ENCODE measurements at regions not wholly inside any gene's neighbourhood (a gene's known extent, or its start where the extent isn't known, plus 50 kb on each side); places are given as distances from the start of the nearest gene placed in this dataset.

DNA sequence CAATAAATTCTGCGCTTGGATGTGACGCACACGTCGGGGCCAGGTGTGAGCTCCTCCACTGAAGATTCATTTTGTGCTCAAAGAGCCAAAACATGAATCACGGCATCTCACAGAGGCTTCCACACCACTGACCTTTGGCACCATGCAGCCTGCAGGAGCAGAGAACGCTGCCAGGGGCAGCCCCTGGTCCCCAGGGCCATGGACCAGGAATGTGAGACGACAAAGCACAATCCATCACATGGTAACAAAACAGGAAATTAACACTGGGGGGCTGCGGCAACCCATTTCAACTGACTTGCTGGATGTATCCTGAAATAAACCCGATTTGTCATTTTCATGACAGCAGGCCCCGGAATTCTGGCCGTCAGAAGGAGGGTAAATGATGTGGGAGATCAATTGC is 167.5 kb upstream of the IGF1R start:
- no peak for DNase-seq

DNA sequence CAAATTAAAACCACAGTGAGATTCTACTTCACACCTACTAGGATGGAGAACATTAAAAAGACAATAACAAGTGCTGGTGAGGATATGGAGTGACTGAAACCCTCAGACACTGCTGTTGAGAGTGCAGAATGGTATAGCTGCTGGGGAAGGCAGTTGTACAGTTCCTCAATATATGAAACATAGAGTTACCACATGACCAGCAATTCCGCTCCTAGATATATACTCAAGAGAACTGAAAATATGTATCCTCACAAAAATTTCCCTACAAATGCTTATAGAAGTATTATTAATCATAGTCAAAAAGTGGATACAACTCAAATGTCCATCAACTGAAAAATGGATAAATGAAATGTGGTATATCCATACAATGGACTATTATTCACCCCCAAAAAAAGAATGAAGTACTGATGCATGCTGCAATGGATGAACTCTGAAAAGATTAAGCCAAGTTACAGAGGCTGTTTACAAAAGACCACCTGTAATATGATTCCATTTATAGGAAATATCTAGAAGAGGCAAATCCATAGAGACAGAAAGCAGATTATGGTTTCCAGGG is 164.7 kb upstream of the IGF1R start:
- DNase-seq: no peak

DNA sequence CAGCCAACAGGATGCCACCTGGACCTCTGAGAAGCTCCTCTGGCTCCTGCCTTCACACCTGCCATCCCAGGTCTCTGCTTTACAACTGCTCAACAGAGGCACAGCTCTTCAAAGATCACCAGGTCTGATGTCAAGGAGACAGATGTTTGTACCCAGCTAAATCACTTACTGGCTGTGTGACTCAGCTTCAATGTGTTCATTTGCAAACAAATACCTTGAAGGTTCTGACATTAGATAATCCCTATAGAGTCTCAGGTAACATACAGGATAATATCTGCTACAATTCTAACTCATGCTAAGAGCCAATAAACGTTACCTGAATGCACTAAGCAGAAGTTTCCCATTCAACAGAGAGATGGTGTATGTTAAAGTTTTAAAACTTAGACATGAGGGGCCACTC is 163.4 kb upstream of the IGF1R start:
- DNase-seq: no peak

DNA sequence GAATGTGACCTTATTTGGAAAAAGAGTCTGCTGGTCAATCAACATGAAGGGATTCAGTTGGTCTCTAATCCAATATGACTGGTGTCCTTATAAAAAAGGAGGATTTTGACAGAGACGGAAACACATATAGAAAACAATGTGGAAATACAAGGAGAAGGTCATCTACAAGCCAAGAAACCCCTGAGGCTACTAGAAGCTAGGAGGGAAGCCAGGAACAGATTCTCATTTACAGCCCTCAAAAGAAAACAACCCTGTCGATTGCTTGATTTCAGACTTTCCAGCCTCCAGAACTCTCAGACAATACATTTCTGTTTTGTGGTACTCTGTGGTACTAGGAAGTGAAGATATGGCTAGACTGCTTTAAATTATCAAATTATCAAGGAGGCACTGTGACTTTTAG is 162.9 kb upstream of the IGF1R start:
- no peak for DNase-seq

DNA sequence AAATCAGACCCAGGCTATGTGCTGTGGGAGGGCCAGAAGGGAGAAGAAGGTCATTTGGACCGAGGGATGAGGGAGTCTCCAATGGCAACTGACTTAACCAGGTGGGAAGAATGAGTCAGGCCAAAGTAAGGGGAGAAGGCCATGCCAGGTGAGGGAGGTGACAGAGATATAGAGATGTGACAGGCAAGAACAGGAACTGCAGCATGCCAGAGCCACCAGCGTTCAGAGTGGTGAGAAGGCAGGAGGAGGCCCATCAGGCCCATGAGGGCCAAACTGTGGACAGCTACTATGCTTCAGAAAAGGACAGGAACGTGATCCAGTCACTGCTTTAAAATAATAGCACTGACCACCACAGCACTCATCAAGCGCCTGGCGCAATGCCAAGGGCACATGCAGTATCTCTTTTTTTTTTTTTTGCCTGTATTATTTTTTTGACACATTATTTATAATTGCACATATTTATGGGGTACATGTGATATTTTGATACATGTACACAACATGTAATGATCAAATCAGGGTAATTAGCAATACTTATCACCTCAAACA is 154.3 kb upstream of the IGF1R start:
- no peak for DNase-seq

DNA sequence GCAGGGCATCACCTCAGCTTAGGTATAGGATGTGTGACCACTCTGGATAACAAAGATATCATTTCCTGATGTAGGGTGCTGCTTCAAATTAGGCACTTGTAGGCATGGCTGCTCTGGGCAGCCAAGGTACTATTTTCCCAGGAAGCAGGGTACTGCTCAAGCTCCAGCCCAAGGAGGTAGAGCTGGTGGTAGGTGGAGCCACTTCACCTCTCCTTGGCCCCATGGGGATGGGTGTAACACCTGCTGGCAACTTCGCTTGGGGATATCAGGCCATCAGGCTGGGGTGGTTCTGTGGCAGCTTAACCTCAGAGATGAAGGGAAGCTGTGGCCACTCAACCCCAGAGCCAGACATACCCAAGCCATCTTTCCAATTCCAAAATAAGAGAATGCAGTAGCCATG is 147.1 kb upstream of the IGF1R start:
- no peak for DNase-seq

DNA sequence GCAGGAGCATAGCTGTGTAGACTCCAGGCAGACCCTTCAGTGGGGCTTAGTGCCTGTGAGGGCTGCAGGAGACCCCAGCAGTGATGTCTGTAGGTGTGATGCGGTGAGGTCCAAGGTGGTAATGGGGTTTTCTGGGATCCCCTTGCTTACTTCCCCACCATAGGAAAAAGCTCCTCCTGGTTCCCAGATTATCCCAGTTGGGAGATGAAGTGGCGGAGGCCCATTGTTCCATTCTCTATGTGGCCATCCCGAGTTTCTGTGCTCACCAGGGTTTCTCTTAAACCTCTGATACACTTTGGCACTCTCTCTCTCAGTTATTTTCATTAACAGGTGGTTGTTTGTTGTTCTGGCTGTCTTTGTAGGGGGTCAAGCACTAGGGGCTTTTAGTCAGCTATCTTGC is 146.7 kb upstream of the IGF1R start:
- no peak for DNase-seq

DNA sequence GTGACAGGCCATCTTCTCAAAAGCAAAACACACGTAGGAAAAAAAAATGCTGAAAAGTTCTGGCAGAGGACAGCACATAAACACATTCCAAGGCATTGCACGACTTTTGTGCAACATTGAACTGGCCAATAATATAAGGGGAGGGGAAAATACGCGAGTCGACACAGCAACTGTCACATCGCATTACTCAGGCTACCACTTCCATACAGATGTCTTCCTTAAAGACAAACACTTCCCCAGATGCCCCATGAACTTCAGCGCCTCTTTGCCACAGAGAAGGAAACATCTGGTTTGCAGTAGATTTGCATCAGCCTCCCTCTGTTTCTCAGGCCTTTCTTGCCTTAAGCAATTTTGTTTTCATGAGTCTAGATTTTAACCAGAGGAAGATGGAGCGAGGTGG is 144.4 kb upstream of the IGF1R start:
- no peak for DNase-seq

DNA sequence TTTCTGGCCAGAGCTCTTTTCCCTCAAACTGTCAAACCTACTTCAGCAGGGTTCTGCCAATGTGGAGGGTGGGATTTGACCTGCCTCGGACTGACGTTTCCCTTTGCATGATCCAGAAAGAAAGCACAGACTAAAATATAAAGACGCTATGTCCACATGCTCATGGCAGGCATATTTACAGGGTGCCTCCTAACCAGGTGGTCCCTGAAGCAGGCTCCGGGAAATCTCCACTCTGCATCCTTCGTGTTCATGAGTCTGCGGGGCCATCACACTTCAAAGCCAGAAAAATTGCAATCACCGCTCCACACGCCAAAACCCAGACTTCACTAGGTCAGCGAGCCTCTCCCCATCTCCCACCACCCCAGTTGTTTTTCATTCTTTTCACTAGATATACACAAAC is 143.3 kb upstream of the IGF1R start:
- DNase-seq: no peak

DNA sequence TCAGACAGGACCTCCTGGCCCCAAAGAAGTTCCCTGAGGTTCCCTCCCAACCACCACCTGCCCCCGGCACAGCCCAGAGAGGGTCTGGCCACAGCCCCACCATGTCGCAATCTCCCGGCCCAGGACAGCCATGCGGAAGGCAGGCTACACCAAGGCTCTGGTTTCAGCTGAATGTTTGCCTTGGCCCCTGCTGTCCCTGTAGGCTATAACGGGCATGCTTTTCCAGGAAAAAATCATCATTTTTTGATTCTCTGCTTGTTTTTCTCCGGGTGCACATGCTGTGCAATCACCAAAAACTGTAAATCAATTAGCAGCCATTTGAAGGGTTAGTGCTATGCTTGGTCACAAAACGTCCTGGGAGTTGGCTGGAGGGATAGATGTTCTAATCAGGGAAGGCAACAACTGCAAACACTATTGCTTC is 142.7 kb upstream of the IGF1R start:
- no peak for DNase-seq

DNA sequence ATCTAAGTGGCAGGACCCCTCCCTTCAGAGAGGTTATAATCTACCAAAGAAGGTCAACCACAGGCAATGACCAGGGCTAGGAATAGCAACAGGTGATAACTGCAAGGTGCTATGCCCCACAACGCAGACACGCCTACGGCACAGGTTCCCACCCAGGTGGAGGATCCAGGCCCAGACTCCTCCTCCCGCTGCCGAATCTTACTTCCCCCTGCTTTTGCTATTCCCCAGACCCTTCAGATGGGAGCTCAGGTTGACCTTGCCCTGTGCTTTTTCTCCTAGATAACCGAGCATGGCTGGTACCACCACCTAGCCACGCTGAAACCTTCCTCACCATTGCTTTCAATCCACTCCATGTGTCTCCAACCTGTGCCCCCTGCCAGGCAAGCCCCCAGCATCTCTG is 142.2 kb upstream of the IGF1R start:
- DNase-seq: no peak

DNA sequence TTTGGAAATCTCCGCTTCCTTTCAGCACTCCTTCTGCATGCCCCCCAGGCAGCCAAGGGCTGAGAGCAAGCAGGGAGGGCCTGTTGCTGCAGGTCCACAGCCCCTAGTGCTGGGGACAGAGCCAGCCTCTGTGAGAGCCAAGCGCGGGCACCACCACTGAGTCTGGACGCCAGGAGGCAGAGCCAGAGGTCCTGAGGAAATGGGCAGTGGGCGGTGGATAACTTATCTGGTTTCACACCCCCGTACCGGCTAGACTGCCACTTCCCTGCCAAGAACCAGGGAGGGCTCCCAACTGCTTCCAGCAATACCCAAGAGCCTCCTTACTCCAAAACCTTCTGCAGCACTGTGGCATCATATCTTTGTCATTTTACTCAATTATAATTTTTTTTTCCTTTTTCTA is 141.6 kb upstream of the IGF1R start:
- no peak for DNase-seq

DNA sequence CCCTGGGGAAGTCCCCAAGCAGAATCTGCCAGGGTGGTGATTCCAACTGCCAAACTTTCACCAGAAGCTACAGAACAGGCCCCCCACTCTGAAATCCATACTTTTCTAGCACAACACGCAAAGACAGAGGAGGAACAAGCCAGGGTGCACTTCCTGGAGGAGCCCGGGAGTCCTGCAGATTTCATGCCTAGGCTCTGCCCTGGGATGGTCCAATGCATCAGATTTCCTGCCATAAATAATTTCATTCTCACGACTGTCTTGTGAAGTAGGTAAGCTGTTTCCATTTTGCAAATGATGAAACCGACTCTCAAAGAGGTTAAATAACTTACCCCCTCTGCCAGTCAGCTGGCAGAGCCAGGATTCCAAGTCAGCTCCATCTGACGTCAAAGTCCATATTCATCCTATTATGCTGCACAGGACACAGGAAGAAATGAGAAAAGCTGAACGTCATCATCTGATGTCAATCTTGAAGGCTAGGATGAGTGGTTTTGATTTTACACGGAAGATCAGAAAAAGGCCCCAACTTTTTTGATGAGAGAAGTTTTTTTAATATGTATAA is 134.8 kb upstream of the IGF1R start:
- no peak for DNase-seq

DNA sequence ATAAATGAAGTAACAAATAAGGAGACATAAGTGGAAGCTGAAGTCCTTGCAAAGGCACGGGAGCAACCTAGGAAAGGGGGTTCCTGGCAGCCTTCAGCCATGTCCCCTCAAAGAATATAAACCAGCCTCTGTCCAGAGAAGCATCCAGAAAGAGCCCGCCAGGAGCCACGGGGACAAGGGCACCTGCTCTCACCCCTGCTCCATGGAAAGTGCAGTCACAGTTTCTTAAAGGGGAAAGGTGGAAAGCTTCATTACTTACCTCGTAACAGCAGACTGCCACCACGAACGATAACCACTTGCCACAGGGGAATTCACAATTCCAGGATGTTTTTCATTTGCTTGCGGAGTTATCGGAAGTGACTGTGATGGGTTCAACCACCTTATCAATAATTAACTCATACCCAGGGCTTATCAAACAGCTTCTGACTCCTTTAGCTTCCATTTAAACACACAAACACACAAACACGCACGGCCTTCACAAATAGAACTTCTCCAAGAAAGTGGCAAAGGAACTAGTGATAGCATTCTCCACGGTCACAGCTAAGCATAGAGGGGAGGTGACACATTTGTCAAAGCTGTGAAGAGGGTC is 134.2 kb upstream of the IGF1R start:
- no peak for DNase-seq

DNA sequence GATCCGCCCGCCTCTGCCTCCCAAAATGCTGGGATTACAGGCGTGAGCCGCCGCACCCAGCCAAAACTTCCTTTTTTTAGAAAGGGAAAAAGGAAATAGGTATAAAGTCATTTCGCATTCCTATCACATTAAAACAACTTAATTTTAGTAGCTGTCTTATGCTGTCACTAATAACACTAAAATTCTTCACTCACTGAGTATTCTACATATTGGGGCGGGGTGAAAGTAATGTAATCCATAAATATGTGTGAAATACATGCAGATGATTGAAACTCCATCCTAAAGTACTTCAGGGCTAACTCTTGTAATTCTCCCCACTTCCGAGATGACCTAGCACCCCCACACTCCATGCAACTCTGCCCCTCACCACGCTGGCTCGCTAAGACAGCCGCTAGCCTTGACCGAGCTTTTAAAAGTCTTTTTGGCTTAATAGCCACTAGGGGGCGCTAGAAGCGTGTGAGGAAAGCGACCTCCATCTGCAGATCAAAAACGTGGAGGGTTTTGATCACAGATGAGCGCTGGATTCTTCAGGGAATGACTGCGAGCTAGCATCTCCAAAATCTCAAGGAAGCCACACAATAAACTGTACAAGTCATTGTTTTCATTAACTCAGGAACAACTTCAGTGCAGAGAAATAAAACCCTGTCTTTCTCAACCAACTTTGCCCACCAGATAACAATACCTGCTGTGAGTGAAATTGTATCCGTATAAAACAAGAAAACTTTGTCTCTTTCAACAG is 129.3 kb upstream of the IGF1R start:
- DNase-seq: peak; percentile 40

DNA sequence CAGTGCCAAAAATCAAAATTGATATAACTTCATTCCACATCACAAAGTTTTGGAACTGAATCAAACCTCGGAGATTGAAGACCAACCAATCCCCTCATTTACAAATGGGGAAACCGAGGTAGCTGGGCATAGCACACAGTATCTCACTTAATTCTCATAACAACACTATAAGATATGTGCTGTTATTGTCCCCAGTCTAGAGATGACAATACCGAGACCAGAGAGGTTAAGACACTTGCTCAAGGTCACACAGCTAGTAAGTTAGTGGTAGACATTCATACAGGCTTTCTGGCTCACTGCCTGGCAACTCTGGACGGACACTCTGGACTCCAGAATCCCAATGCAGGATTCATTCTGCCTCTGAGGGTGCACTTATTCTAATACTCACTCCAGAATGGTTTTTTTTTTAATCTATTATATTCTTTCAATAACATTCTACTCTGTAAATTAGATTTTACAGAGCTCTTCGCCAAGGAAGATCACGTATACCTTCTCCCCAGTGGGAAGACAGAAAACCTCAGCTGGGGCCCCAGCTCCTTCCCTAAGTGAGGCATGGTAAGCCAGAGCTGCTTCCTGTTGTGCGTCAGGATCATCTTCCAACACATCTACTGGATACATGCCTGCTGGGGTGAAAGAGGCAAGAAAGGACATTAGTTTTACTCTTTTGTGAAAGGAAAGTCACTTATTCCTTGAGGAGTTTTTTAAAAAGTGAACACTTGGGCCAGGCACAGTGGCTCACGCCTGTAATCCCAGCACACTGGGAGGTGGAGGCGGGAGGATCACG is 128.4 kb upstream of the IGF1R start:
- DNase-seq: no peak

DNA sequence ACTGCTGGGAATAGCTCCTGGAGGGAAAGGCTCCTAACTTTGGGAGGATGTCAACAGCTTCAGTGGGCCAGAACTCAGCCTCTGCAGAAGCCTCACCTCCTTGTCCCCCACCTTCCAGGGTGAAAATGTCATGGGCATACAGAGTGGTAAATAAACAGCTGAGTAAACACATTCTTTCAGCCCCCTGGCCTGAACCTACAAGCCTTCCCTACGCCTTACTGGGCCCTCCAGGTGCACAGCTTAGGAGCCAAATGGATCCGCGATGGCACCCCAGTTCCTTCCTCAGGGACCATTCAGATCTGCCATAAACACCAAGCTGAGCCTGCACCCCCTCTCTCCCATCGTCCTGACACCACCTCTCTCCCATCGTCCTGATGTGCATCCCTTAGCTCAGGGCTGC is 126.2 kb upstream of the IGF1R start:
- DNase-seq: no peak

DNA sequence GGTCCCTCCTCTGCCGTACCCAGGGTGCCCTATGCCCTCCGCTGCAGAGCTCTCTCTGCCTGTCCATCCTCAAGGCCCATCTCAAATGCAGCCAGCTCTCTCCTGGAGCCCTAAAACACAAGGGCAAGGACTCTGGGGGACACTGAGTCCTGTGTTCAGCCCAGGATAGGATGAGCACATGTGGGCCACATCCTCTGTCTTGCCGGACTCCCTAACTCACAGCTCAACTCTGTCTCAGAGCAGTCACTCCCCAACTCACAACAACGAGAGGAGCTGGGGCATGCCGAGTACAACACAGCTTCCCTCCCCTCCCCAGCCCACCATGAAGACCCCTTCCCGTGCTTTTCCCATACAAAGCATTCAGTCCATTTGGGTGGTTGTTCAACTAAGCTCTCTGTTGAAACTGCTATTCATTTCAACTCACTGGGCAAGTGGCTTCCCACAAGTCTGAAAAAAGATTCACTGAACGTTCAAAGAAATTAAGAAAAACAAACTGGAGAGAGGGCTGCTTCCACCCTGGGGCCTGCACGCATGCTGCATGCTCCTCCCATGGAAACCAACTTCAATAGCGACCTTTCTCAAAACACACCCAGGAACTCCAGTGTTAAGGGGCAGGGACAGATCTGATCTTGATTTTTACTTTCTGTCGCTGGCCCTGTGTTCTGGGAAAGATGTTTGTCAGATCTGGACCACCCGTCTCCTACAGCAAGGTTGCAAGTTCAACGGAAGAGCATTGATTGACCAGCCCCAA is 124.3 kb upstream of the IGF1R start:
- no peak for DNase-seq

DNA sequence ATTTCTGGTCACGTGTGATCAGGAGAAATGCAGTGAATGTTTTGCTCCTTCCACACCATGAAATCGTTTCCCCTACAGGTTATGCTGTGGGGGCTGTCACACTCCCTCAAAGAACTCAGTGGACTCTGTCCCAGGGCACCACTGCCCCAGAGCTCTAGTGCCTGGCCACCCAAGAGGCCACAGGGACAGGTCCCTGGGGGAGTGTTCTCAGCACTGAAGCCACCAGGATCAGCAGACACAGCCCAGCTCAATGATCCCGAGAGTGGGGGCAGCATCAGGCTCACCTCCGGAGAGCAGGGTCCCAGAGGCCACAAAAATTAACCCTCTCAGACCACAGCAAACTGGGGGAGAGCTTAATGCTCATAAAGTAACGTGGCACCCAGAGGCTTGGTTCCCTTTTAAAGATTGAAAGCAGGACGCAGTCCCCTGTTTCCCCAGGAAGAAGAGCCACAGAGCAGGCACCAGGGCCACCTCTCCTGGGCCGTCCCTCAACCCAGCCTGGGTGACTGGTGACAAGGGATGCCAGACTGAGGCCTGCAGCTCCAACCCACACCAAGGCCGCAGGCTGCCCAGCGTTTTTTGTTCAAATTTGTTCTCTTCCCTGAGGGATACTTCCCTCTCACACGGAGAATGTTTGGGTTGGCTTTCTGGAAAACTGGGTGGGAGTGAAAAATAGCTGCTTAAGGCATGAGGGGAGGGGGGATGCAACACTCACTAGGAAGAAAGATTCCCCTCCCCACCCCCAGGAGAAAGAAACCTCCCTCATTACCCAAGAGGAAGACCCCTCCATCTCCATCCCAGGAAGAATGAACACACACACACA is 123.3 kb upstream of the IGF1R start:
- no peak for DNase-seq

DNA sequence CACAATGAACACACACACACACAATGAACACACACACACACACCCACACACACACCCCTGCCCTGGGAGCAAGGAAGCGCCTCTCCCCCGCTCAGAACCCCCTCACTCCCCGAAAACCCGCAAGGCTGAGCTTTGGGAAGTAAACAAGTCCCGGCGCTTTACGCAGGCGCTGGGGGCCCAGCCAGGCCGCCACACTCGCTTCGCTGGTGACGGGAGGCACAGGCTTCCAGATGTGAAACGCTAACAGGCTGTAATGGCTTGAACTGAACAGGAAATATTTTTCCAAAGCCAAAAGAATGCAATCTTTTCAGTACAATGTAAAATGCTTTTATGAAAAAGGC is 122.7 kb upstream of the IGF1R start:
- no peak for DNase-seq

DNA sequence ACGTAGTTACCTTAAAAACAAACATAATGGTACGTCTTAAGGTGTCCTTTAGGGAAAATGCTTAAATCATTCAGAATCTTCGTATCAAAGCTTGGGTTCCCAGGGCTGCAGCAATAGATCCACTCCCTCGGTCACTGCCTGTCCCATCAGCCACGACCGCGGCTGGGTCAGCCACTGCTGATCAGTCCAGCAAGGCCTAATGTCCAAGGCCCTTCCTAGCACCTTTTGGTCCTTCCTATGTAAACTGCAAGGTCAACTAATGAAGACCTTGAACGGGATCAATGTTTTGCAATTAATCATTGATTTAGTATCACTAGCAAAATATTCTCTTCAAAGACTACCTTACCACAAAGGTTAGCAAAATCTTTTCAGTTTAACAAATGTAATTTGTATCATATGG is 122.2 kb upstream of the IGF1R start:
- no peak for DNase-seq

All from activated CD4-positive, CD25-positive, alpha-beta regulatory T cell treated with anti-CD3 and anti-CD28 coated beads, Interleukin-2, amount 50 U/mL, for 72 hours (primary cell).